Peyer's patch (tissue), 4 donors: ENCODE measurements at regions not wholly inside any gene's neighbourhood (a gene's known extent, or its start where the extent isn't known, plus 50 kb on each side); places are given as distances from the start of the nearest gene placed in this dataset.
"Not testable (repeated sequence)": the region's sequence is repeated elsewhere in the genome, so short reads cannot be mapped to it uniquely, and the experiment has no call there.

Experiments
- DNase-seq, 3 donors: peaks; one replicate each; pipeline ENCODE4 v3.0.0-alpha.2; 2017 to 2019
- H3K27ac ChIP-seq, 4 donors: fragments of 200-600 bp; sonication (generic); one replicate each; pipeline ENCODE4 v1.5.1; 2016 to 2019
- H3K27me3 ChIP-seq, 2 donors: fragments of 200-600 bp; sonication (generic); one replicate each; pipeline ENCODE4 v1.5.1; 2019
- H3K36me3 ChIP-seq, 3 donors: fragments of 200-600 bp; sonication (generic); one replicate each; pipeline ENCODE4 v1.5.1; 2016 to 2019
- H3K4me1 ChIP-seq, 4 donors: fragments of 200-600 bp; sonication (generic); one replicate each; pipeline ENCODE4 v1.5.1; 2016 to 2019
- H3K4me3 ChIP-seq, 4 donors: fragments of 200-600 bp; sonication (generic); 1 replicate in 3 of 4; 2 replicates in 1 of 4; pipeline ENCODE4 v1.5.1; 2016 to 2019; ENCODE audit warnings: mild to moderate bottlenecking in 1 of 4
- H3K9me3 ChIP-seq, 4 donors: fragments of 200-600 bp; sonication (generic); one replicate each; pipeline ENCODE4 v1.5.1; 2016 to 2019; ENCODE audit warnings: mild to moderate bottlenecking in 1 of 4
- POLR2A ChIP-seq, 2 donors: fragments of 450-650 bp; IDR thresholded peaks; one replicate each; pipeline ENCODE4 v1.5.1; 2017; ENCODE audit warnings: antibody characterized with exemption in 2 of 2, mild to moderate bottlenecking in 2 of 2, moderate library complexity in 2 of 2
- TF ChIP-seq, protein P1 (sequence below), 6 experiments: fragments of 450-650 bp in 4 of 6; fragments of 200-600 bp in 2 of 6; sonication (generic) in 1 of 6; IDR thresholded peaks; one replicate each; pipeline ENCODE4 v1.5.1; 2017 to 2019; ENCODE audit warnings: antibody characterized with exemption in 6 of 6, mild to moderate bottlenecking in 3 of 6, moderate library complexity in 1 of 6

DNA sequence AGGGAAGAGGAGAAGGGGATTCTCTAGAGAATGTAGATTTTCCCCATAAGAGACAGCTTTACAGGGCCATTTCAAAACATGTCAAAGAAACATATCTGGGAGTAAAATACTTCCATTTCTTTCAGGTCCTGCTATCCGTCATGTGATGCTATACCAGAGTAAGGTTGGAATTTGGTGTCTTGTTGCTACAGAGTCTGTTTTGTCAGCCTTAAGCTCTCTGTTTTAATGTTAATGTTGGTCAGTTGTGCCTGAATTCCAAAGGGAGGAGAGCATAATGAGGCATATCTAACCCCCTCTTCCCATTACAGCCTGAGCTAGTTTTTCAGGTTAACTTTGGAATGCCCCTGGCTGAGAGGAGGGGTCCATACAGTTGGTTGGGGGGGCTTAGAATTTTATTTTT, 94.7 kb upstream of the CCDC71L start:
- H3K9me3 ChIP-seq: no peaks in the 10 kb centered on the region
- no peaks in the 10 kb centered on the region for H3K4me1 ChIP-seq
- no peak for DNase-seq
- H3K4me3 ChIP-seq: no peak overlapping the region
- no peak for TF ChIP-seq POLR2A (IDR thresholded peaks at IDR 0.05)
- TF ChIP-seq, protein P1, sequence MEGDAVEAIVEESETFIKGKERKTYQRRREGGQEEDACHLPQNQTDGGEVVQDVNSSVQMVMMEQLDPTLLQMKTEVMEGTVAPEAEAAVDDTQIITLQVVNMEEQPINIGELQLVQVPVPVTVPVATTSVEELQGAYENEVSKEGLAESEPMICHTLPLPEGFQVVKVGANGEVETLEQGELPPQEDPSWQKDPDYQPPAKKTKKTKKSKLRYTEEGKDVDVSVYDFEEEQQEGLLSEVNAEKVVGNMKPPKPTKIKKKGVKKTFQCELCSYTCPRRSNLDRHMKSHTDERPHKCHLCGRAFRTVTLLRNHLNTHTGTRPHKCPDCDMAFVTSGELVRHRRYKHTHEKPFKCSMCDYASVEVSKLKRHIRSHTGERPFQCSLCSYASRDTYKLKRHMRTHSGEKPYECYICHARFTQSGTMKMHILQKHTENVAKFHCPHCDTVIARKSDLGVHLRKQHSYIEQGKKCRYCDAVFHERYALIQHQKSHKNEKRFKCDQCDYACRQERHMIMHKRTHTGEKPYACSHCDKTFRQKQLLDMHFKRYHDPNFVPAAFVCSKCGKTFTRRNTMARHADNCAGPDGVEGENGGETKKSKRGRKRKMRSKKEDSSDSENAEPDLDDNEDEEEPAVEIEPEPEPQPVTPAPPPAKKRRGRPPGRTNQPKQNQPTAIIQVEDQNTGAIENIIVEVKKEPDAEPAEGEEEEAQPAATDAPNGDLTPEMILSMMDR (IDR thresholded peaks at IDR 0.05): no peak
- no peaks in the 10 kb centered on the region for H3K27me3 ChIP-seq
- no peaks in the 10 kb centered on the region for H3K36me3 ChIP-seq
- H3K27ac ChIP-seq: no peak overlapping the region

DNA sequence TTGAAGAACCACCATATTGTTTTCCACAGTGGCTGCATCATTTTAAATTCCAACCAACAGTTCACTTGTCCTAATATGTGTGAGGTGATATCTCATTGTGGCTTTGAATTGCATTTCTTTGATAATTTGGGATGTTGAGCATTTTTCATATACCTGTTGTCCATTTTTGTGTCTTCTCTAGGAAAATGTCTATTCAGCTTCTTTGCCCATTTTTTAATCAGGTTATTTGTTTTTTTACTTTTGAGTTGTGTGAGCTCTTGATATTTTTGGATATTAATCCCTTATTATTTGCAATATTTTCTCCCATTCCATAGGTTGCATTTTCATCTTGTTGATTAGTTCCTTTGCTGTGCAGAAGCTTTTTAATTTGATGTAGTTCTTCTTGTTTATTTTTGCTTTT, 95.1 kb upstream of the CCDC71L start:
- Histone ChIP-seq H3K36me3 (no peaks in the 10 kb centered on the region), H3K4me3 (no peak overlapping the region), H3K4me1 (no peaks in the 10 kb centered on the region), H3K27ac (no peak overlapping the region), H3K27me3 (no peaks in the 10 kb centered on the region), H3K9me3 (no peaks in the 10 kb centered on the region)
- TF ChIP-seq POLR2A (IDR thresholded peaks at IDR 0.05): no peak
- TF ChIP-seq, protein P1 (IDR thresholded peaks at IDR 0.05): no peak
- no peak for DNase-seq

DNA sequence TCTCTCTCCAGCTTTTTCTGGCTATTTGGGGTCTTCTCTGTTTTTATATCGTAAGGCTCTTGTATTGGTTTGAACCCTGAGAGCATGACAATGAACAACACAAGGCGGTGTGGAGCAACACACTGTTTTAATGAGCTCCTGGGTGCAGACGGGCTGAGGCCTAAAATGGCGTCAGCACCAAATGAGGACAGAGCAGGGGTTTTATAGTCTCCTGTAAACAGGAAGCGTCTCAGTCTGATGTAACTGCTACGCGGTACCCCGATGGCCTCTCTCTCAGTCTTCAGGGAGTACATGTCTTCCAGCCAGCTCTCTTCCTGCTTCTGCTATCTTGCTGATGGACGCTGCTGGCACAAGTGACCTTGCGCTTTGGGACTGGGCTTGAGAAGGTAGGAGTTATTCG, 95.9 kb upstream of the CCDC71L start:
- DNase-seq: no peak
- Histone ChIP-seq H3K4me1 (no peaks in the 10 kb centered on the region), H3K36me3 (no peaks in the 10 kb centered on the region), H3K27me3 (no peaks in the 10 kb centered on the region), H3K4me3 (no peak overlapping the region), H3K9me3 (no peaks in the 10 kb centered on the region), H3K27ac (no peak overlapping the region)
- no peak for TF ChIP-seq POLR2A (IDR thresholded peaks at IDR 0.05)
- TF ChIP-seq, protein P1 (IDR thresholded peaks at IDR 0.05): no peak

DNA sequence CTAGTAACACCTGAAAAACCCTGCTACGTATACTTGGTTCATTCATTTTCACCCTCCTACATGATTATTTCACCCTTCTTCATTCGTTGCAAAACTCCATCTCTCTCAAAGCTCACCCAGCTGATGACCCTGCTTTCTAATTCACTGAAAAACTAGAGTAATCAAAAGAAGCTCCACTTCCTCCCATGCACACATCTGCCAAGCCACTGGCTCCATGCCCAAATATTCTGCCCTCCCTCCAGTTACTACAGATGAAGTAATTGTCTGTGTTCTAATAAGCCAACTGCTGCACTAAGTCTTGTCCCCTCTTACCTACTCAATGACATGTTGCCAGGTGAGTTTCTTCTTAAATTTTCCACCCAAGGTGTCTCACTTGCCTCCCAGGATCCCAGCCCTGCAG, 96.9 kb upstream of the CCDC71L start:
- Histone ChIP-seq H3K27me3 (no peaks in the 10 kb centered on the region), H3K4me3 (no peak overlapping the region), H3K27ac (no peak overlapping the region), H3K36me3 (no peaks in the 10 kb centered on the region), H3K4me1 (no peaks in the 10 kb centered on the region), H3K9me3 (no peaks in the 10 kb centered on the region)
- TF ChIP-seq, protein P1 (IDR thresholded peaks at IDR 0.05): no peak
- TF ChIP-seq POLR2A (IDR thresholded peaks at IDR 0.05): no peak
- no peak for DNase-seq

DNA sequence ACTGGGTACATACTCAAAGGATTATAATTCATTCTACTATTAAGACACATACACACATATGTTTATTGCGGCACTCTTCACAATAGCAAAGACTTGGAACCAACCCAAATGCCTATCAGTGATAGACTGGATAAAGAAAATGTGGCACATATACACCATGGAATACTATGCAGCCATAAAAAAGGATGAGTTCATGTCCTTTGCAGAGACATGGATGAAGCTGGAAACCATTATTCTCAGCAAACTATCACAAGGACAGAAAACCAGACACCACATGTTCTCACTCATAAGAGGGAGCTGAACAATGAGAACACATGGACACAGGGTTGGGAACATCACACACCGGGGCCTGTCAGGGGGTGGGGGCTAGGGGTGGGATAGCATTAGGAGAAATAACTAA, 101.9 kb upstream of the CCDC71L start:
- H3K27ac ChIP-seq, H3K4me3 ChIP-seq, H3K9me3 ChIP-seq, H3K27me3 ChIP-seq, H3K36me3 ChIP-seq, DNase-seq, H3K4me1 ChIP-seq: not testable (repeated sequence)

DNA sequence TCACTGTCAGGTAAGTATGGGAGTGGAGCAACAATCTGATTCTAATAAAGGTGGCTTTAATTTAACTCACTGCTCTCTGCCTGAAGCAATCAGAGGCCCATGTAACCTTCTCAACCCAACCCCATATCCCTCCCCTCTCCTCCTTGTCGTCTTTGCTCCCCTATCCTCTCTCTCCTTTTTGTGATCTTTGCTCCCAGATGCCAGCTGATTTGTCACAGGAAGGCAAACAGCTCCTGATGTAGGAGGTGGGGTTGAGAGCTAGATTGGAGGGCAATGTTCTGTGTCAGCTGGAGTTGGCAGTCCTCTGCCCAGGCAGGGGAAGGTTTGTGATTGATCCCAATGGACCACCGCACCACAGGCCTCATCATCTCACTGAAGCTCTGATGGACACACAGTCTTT, 101.4 kb upstream of the PIK3CG start:
- Histone ChIP-seq H3K27me3 (no peaks in the 10 kb centered on the region), H3K4me3 (no peak overlapping the region), H3K36me3 (no peaks in the 10 kb centered on the region), H3K27ac (no peak overlapping the region), H3K4me1 (peaks cover 0 to 13% (median 0%) of the 10 kb centered on the region in 4 donors), H3K9me3 (no peaks in the 10 kb centered on the region)
- TF ChIP-seq, protein P1 (IDR thresholded peaks at IDR 0.05): no peak
- no peak for TF ChIP-seq POLR2A (IDR thresholded peaks at IDR 0.05)
- no peak for DNase-seq
